GM12878 (cell line): ENCODE measurements at regions not wholly inside any gene's neighbourhood (a gene's known extent, or its start where the extent isn't known, plus 50 kb on each side); places are given as distances from the start of the nearest gene placed in this dataset.

Experiments used
- ATAC-seq: fragments of 200-7000 bp; cut with Tn5 transposase; 3 replicates; pipeline ENCODE4 v1.9.1; 2020; ENCODE audit warnings: mild to moderate bottlenecking, moderate library complexity
- BruUV-seq: library from RNA; stranded (reverse); fragments of 400-500 nt; replicated peaks from 2 replicates; lab custom pipeline; 2021; lab: Mats Ljungman, UMichigan
- CTCF ChIA-PET: fragments of 300-600 bp; sonication (Branson Sonifier 250); formaldehyde crosslinking; extraction: SDS; loops from one replicate; lab custom pipeline; 2021; ENCODE audit warnings: inconsistent platforms; lab: Yijun Ruan, JAX
- POLR2A ChIA-PET: fragments of 350-600 bp; formaldehyde crosslinking; extraction: SDS; loops from one replicate; lab custom pipeline; 2021; ENCODE audit warnings: inconsistent platforms; lab: Charles Lee
- RAD21 ChIA-PET: fragments of 300-600 bp; sonication (Branson Sonifier 250); formaldehyde crosslinking; loops from one replicate; lab custom pipeline; 2023; ENCODE audit warnings: antibody characterized with exemption; ENCODE audit not compliant: unreplicated experiment; lab: Charles Lee
- SMC1A ChIA-PET: fragments of 300-600 bp; sonication (Branson Sonifier 250); formaldehyde crosslinking; loops from one replicate; lab custom pipeline; 2023; ENCODE audit not compliant: unreplicated experiment, uncharacterized antibody; lab: Charles Lee
- DNase-seq: peaks from one replicate; pipeline ENCODE4 v3.0.0-alpha.2; 2011; ENCODE audit warnings: low read depth, low spot score
- FAIRE-seq: peaks from 3 replicates; lab custom pipeline; 2011; peaks lifted over from hg19 to GRCh38; lab: Jason Lieb, UNC
- H2AFZ ChIP-seq: 2 replicates; pipeline ENCODE4 v1.6.0; 2011; ENCODE audit warnings: low read depth, low read length, control low read depth; ENCODE audit not compliant: control insufficient read depth
- H3K27ac ChIP-seq: 2 replicates; pipeline ENCODE4 v1.5.1; 2011; ENCODE audit warnings: control low read depth; ENCODE audit not compliant: control insufficient read depth, insufficient read depth
- H3K27me3 ChIP-seq, 2 experiments: replicated peaks in 1 of 2; 2 replicates each; pipeline versions ENCODE4 v1.6.0 to v1.6.1; 2011; ENCODE audit warnings: low read length in 1 of 2; ENCODE audit not compliant: control insufficient read depth in 2 of 2, insufficient read depth in 2 of 2
- H3K36me3 ChIP-seq, 2 experiments: 2 replicates each; pipeline ENCODE4 v1.5.1; 2011; ENCODE audit warnings: low read length in 1 of 2; ENCODE audit not compliant: control insufficient read depth in 2 of 2, insufficient read depth in 2 of 2
- H3K4me1 ChIP-seq: 2 replicates; pipeline ENCODE4 v1.6.1; 2011; ENCODE audit warnings: mild to moderate bottlenecking, low read length, moderate library complexity, mixed read lengths; ENCODE audit not compliant: control insufficient read depth, insufficient read depth
- H3K4me2 ChIP-seq: 2 replicates; pipeline ENCODE4 v1.6.0; 2011; ENCODE audit warnings: control low read depth; ENCODE audit not compliant: control insufficient read depth, insufficient read depth
- H3K4me3 ChIP-seq: fragments of 200-600 bp; sonication (generic); 2 replicates; pipeline ENCODE4 v1.5.1; 2016
- H3K79me2 ChIP-seq: 2 replicates; pipeline ENCODE4 v1.6.0; 2011; ENCODE audit warnings: low read length; ENCODE audit not compliant: control insufficient read depth, insufficient read depth
- H3K9ac ChIP-seq: 2 replicates; pipeline ENCODE4 v1.8.0; 2011; ENCODE audit warnings: low read length, control low read depth, mixed read lengths; ENCODE audit not compliant: control insufficient read depth, insufficient read depth
- H3K9me3 ChIP-seq: replicated peaks from 3 replicates; pipeline ENCODE4 v1.5.1; 2011; ENCODE audit warnings: mild to moderate bottlenecking, low read length; ENCODE audit not compliant: control insufficient read depth, insufficient read depth
- H4K20me1 ChIP-seq: 2 replicates; pipeline ENCODE4 v1.6.0; 2011; ENCODE audit not compliant: control insufficient read depth, insufficient read depth
- CBX3 ChIP-seq: fragments of 200-600 bp; sonication (generic); IDR thresholded peaks from 2 replicates; pipeline ENCODE4 v1.6.1; 2016; ENCODE audit warnings: low read depth, borderline replicate concordance
- CHD1 ChIP-seq: IDR thresholded peaks from 2 replicates; pipeline ENCODE4 v1.6.1; 2012; ENCODE audit warnings: low read depth, low read length, improper control_type of control experiment
- EED ChIP-seq: sonication (generic); IDR thresholded peaks from 2 replicates; pipeline ENCODE4 v1.6.1; 2016; ENCODE audit warnings: antibody characterized with exemption, low read depth
- FOXK2 ChIP-seq: fragments of 450-650 bp; IDR thresholded peaks from 2 replicates; pipeline ENCODE4 v1.6.1; 2017; ENCODE audit warnings: mild to moderate bottlenecking, moderate library complexity
- FOXM1 ChIP-seq: IDR thresholded peaks from 2 replicates; pipeline ENCODE4 v1.6.1; 2012; ENCODE audit warnings: low read depth, mild to moderate bottlenecking, inconsistent platforms, low read length, moderate library complexity
- HDAC6 ChIP-seq: fragments of 200-600 bp; sonication (generic); IDR thresholded peaks from one replicate; pipeline ENCODE4 v1.8.0; 2017; ENCODE audit warnings: antibody characterized with exemption; ENCODE audit not compliant: unreplicated experiment
- NFYB ChIP-seq: IDR thresholded peaks from 2 replicates; pipeline ENCODE4 v1.6.1; 2011; ENCODE audit warnings: low read depth, mild to moderate bottlenecking, low read length, improper control_type of control experiment, moderate library complexity; ENCODE audit not compliant: insufficient read depth
- RAD21 ChIP-seq: IDR thresholded peaks from 2 replicates; pipeline ENCODE4 v1.6.1; 2011; ENCODE audit warnings: mild to moderate bottlenecking, low read depth, low read length, moderate library complexity; ENCODE audit not compliant: insufficient read depth
- SIX5 ChIP-seq: IDR thresholded peaks from 2 replicates; pipeline ENCODE4 v1.6.1; 2011; ENCODE audit warnings: mild to moderate bottlenecking, low read depth, low read length, moderate library complexity; ENCODE audit not compliant: severe bottlenecking
- SMAD1 ChIP-seq: fragments of 450-650 bp; IDR thresholded peaks from 2 replicates; pipeline ENCODE4 v1.6.1; 2018; ENCODE audit warnings: mild to moderate bottlenecking, low read depth; ENCODE audit not compliant: partially characterized antibody
- ZNF24 ChIP-seq: fragments of 450-650 bp; IDR thresholded peaks from 2 replicates; pipeline ENCODE4 v1.6.1; 2017; ENCODE audit warnings: antibody characterized with exemption, mild to moderate bottlenecking
- WGBS: methylation state at CpG from one replicate; pipeline ENCODE4 v1.1.6; 2016; ENCODE audit warnings: low lambda C conversion rate; ENCODE audit not compliant: insufficient replicate concordance, insufficient coverage; ENCODE audit errors: missing lambda C conversion rate; 5-methylcytosine and 5-hydroxymethylcytosine counted together
- in situ Hi-C: fragments of 300-500 bp; cut with MboI; formaldehyde crosslinking; loops from 9 replicates; pipeline ENCODE4 v1.14.3; 2018; ENCODE audit warnings: mixed read lengths
- intact Hi-C: fragments of 100-400 bp; cut with micrococcal nuclease; formaldehyde crosslinking; loops from one replicate; pipeline ENCODE4 v1.14.2; 2022; ENCODE audit not compliant: unreplicated experiment
- TF ChIP-seq, protein P1 (sequence below): IDR thresholded peaks from 2 replicates; pipeline ENCODE4 v1.6.1; 2011; ENCODE audit warnings: borderline replicate concordance, low read depth, mild to moderate bottlenecking, moderate library complexity, mixed read lengths, low read length; ENCODE audit not compliant: insufficient read depth; ENCODE audit errors: extremely low read length
- TF ChIP-seq, protein P2 (sequence below): IDR thresholded peaks from 2 replicates; pipeline ENCODE4 v1.6.1; 2011; ENCODE audit warnings: mild to moderate bottlenecking, low read depth, low read length, moderate library complexity; ENCODE audit not compliant: insufficient replicate concordance
- TF ChIP-seq, protein P3 (sequence below), 3 experiments: IDR thresholded peaks in 2 of 3; conservative IDR thresholded peaks in 1 of 3; 2 replicates each; pipeline ENCODE4 v1.5.1; 2011; ENCODE audit warnings: low read depth in 3 of 3, low read length in 3 of 3, mild to moderate bottlenecking in 3 of 3, control low read depth in 2 of 3, moderate library complexity in 2 of 3, inconsistent platforms in 1 of 3, mixed read lengths in 1 of 3; ENCODE audit not compliant: control insufficient read depth in 2 of 3, insufficient read depth in 1 of 3; ENCODE audit errors: extremely low read depth in 1 of 3
- TF ChIP-seq, protein P4 (sequence below): fragments of 450-650 bp; formaldehyde crosslinking; IDR thresholded peaks from 2 replicates; pipeline ENCODE4 v1.4.0; 2020; ENCODE audit warnings: mild to moderate bottlenecking, moderate library complexity

DNA sequence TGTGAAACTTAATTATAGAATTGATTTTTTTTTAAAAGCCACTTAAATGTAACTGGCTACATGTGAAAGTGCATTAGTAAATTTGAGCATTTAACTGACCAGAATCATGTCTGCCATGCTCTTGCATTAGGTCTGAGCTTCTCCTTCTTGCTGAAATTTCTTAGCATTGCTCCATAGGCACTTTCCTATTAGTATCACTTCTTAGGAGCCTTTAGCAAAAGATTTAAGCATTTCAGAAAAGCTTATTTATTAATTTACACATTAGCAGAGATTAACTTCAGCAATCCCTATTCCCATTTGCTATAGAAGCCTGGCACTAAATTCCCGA lies 211.0 kb downstream of the SNX18 start (continued):
- TF ChIP-seq, protein P1, sequence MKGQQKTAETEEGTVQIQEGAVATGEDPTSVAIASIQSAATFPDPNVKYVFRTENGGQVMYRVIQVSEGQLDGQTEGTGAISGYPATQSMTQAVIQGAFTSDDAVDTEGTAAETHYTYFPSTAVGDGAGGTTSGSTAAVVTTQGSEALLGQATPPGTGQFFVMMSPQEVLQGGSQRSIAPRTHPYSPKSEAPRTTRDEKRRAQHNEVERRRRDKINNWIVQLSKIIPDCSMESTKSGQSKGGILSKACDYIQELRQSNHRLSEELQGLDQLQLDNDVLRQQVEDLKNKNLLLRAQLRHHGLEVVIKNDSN, result no peak
- no peak for TF ChIP-seq FOXM1
- no peak for TF ChIP-seq ZNF24
- no peak for TF ChIP-seq FOXK2

DNA sequence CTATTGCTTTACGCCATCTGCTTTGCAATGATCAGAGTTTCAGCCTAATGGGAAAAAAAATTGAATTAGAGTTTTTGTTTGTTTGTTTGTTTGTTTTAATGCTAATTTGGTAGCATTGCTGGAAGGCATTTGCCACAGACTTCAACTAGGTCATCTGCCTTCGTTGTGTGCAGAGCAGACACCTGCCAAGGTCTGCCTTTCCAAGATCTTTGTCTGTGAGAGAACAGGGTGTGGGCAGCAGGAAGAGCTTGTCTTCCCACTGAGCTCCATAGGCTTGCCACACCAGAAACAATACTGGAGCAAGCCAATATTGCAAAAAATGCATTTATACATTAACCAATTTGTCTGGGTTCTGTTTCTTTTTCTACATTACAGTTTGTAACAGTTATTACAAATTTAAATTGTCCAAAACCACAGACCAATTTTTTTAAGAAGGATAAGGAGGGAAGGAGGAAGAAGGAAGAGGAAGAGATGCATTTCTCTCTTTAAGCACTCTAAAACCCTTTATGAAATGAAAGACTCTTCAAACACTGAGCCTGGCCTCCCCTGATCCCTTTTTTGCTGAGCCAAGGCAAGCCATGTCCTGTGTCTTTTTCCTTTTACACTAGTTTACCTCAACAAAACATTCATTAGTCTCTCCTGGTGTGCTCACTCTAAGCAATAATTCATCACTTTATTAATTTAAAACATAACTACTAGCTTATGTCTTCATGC lies 210.5 kb downstream of the SNX18 start:
- no peak overlapping the region for H3K9ac ChIP-seq
- intact Hi-C loops, result no loop called here
- ChIA-PET CTCF (no interaction called here), SMC1A (no interaction called here), RAD21 (no interaction called here), POLR2A (no interaction called here)
- no peak overlapping the region for H3K27ac ChIP-seq
- ATAC-seq (no peak), FAIRE-seq (no peak), DNase-seq (no peak)
- H3K79me2 ChIP-seq, result no peaks in the 10 kb centered on the region
- no peaks in the 10 kb centered on the region for H3K9me3 ChIP-seq
- no peaks in the 10 kb centered on the region for H3K4me1 ChIP-seq
- no peaks in the 10 kb centered on the region for H4K20me1 ChIP-seq
- WGBS, result 22% methylated on average over 2 of the region's 2 CpGs
- no peak overlapping the region for H3K4me3 ChIP-seq
- no peak overlapping the region for H3K4me2 ChIP-seq
- no peaks in the 10 kb centered on the region for H3K36me3 ChIP-seq
- in situ Hi-C loops, result no loop called here
- BruUV-seq, result no TSS peak
- no peaks in the 10 kb centered on the region; a peak in 2 of 4 replicates for H3K27me3 ChIP-seq
- H2AFZ ChIP-seq, result no peak overlapping the region
- TF ChIP-seq, protein P2, sequence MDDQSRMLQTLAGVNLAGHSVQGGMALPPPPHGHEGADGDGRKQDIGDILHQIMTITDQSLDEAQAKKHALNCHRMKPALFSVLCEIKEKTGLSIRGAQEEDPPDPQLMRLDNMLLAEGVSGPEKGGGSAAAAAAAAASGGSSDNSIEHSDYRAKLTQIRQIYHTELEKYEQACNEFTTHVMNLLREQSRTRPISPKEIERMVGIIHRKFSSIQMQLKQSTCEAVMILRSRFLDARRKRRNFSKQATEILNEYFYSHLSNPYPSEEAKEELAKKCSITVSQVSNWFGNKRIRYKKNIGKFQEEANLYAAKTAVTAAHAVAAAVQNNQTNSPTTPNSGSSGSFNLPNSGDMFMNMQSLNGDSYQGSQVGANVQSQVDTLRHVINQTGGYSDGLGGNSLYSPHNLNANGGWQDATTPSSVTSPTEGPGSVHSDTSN, result no peak
- TF ChIP-seq RAD21 (no peak), SMAD1 (no peak), HDAC6 (no peak), SIX5 (no peak), CHD1 (no peak), NFYB (no peak), EED (no peak), CBX3 (no peak)
- TF ChIP-seq, protein P3, sequence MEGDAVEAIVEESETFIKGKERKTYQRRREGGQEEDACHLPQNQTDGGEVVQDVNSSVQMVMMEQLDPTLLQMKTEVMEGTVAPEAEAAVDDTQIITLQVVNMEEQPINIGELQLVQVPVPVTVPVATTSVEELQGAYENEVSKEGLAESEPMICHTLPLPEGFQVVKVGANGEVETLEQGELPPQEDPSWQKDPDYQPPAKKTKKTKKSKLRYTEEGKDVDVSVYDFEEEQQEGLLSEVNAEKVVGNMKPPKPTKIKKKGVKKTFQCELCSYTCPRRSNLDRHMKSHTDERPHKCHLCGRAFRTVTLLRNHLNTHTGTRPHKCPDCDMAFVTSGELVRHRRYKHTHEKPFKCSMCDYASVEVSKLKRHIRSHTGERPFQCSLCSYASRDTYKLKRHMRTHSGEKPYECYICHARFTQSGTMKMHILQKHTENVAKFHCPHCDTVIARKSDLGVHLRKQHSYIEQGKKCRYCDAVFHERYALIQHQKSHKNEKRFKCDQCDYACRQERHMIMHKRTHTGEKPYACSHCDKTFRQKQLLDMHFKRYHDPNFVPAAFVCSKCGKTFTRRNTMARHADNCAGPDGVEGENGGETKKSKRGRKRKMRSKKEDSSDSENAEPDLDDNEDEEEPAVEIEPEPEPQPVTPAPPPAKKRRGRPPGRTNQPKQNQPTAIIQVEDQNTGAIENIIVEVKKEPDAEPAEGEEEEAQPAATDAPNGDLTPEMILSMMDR (IDR thresholded peaks at IDR 0.05 in 2 of 3, conservative IDR thresholded peaks at IDR 0.05 in 1 of 3; ENCODE audit: control insufficient read depth in 2 of 3, extremely low read depth in 1 of 3, insufficient read depth in 1 of 3, low read depth in 3 of 3, low read length in 3 of 3), result no peak
- TF ChIP-seq, protein P4, sequence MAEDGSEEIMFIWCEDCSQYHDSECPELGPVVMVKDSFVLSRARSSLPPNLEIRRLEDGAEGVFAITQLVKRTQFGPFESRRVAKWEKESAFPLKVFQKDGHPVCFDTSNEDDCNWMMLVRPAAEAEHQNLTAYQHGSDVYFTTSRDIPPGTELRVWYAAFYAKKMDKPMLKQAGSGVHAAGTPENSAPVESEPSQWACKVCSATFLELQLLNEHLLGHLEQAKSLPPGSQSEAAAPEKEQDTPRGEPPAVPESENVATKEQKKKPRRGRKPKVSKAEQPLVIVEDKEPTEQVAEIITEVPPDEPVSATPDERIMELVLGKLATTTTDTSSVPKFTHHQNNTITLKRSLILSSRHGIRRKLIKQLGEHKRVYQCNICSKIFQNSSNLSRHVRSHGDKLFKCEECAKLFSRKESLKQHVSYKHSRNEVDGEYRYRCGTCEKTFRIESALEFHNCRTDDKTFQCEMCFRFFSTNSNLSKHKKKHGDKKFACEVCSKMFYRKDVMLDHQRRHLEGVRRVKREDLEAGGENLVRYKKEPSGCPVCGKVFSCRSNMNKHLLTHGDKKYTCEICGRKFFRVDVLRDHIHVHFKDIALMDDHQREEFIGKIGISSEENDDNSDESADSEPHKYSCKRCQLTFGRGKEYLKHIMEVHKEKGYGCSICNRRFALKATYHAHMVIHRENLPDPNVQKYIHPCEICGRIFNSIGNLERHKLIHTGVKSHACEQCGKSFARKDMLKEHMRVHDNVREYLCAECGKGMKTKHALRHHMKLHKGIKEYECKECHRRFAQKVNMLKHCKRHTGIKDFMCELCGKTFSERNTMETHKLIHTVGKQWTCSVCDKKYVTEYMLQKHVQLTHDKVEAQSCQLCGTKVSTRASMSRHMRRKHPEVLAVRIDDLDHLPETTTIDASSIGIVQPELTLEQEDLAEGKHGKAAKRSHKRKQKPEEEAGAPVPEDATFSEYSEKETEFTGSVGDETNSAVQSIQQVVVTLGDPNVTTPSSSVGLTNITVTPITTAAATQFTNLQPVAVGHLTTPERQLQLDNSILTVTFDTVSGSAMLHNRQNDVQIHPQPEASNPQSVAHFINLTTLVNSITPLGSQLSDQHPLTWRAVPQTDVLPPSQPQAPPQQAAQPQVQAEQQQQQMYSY, result no peak
